Astrocyte (in vitro differentiated cells and primary cell): ENCODE measurements at regions not wholly inside any gene's neighbourhood (a gene's known extent, or its start where the extent isn't known, plus 50 kb on each side); places are given as distances from the start of the nearest gene placed in this dataset.

ENCODE experiments used
- EZH2 ChIP-seq: IDR thresholded peaks from 2 replicates; pipeline ENCODE4 v1.6.1; 2012; ENCODE audit warnings: mild to moderate bottlenecking, low read length, inconsistent platforms; ENCODE audit not compliant: insufficient read depth
- TF ChIP-seq, protein P1 (sequence below): IDR thresholded peaks from 2 replicates; pipeline ENCODE4 v1.5.1; 2011; ENCODE audit warnings: low read depth, mild to moderate bottlenecking, inconsistent platforms, low read length, moderate library complexity; ENCODE audit not compliant: insufficient read depth

DNA sequence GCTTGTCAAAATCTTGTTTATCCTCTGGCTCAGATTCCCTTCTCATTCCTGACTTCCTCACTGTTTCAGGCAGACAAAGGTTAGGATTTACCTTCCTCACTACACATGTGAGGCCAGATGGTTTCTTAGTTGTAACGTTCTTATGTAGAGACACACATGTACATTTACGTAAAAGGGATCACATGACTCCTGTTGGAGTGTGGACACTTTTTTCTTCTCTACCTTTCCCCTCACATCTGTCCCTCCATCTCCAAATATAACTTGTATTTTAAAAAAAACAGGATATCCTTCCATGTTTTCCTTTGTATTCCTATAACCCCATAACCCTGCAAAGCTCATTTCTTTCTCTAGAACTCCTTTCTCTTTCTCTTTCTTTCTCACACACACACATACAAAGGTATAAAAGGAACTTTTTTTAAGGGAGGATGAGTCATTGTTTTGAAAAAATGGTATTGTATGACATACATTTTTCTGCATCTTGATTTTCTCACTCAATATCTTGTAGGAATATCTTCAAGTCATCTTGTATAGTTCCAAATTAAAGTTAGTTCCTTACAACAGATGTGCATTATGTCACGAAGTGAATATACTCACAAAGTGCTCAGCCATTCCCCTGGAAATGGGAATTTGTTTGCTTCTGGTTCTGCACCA is 78.2 kb upstream of the SULF2 start:
- TF ChIP-seq, protein P1, sequence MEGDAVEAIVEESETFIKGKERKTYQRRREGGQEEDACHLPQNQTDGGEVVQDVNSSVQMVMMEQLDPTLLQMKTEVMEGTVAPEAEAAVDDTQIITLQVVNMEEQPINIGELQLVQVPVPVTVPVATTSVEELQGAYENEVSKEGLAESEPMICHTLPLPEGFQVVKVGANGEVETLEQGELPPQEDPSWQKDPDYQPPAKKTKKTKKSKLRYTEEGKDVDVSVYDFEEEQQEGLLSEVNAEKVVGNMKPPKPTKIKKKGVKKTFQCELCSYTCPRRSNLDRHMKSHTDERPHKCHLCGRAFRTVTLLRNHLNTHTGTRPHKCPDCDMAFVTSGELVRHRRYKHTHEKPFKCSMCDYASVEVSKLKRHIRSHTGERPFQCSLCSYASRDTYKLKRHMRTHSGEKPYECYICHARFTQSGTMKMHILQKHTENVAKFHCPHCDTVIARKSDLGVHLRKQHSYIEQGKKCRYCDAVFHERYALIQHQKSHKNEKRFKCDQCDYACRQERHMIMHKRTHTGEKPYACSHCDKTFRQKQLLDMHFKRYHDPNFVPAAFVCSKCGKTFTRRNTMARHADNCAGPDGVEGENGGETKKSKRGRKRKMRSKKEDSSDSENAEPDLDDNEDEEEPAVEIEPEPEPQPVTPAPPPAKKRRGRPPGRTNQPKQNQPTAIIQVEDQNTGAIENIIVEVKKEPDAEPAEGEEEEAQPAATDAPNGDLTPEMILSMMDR, result no peak
- no peak for TF ChIP-seq EZH2
